Activated CD4-positive, CD25-positive, alpha-beta regulatory T cell treated with anti-CD3 and anti-CD28 coated beads, Interleukin-2, amount 50 U/mL, for 16 hours (primary cell): ENCODE measurements at regions not wholly inside any gene's neighbourhood (a gene's known extent, or its start where the extent isn't known, plus 50 kb on each side); places are given as distances from the start of the nearest gene placed in this dataset.
"Not testable (repeated sequence)": the region's sequence is repeated elsewhere in the genome, so short reads cannot be mapped to it uniquely, and the experiment has no call there.

Experiments
- DNase-seq: peaks from one replicate; pipeline ENCODE4 v3.0.0-alpha.2; 2020; ENCODE audit warnings: low read depth, low spot score

- peak; percentile 41 for DNase-seq
Measured at GRCh38 chr3:176872771-176873209, 324.5 kb downstream of the TBL1XR1 start.

DNA sequence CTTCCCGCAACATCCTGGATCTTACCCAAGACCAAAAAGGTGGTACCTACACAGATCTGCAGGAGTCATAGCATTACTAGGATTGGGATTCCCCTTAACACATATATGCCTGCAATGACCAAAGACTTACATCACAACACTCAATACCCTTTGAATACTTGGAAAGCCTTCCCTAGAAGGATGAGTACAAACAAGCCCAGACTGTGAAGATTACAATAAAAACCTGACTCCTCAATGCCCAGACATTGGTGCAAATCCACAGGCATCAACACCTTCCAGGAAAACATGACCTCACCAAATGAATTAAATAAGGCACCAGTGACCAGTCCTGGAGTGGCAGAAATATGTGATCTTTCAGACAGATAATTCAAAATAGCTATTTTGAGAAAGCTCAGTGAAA is 326.8 kb downstream of the TBL1XR1 start:
- DNase-seq, result no peak

DNA sequence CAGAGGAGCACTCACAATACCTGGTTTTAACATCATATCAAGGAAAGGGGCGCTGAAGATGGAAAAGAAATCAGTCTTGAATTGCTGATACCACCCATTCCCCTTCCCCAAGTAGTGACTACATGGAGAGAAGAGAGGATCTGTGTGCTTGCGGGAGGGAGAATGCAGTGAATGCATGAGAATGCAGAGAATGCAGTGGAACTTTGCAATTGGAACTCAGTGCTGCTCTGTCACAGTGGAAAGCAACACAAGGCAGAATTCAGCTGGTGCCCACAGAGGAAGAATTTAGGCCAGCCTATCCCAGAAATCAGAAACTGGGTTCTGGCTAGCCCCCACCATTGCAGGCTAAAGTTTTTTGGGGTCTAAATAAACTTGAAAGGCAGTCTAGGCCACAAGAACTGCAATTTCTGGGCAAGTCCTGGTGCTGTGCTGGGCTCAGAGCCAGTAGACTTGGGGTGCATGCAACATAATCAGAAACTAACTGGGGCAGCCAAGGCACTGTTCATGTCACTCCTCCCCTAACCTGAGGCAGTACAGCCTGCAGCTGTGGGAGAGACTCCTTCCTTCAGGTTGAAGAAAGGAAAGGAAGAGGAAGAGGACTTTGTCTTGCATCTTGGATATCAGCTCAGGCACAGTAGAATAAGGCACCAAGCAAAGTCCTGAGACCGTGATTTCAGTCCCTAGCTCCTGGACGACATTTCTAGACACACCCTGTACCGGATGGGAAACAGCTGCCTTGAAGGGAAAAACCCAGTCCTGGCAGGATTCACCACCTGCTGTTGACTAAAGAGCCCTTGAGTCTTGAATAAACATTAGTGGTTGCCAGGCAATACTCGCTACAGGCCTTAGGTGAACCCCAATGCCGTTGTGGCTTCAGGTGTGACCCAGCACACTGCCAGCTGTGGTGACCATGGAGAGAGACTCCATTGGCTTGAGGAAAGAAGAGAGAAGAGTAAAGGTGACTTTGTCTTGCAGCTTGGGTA is 329.3 kb downstream of the TBL1XR1 start:
- no peak for DNase-seq

GRCh38 chr3:176861137-176861536 is 336.1 kb downstream of the TBL1XR1 start:
- no peak for DNase-seq

GRCh38 chr3:176856721-176857120 is 340.6 kb downstream of the TBL1XR1 start:
- DNase-seq, result no peak

DNA sequence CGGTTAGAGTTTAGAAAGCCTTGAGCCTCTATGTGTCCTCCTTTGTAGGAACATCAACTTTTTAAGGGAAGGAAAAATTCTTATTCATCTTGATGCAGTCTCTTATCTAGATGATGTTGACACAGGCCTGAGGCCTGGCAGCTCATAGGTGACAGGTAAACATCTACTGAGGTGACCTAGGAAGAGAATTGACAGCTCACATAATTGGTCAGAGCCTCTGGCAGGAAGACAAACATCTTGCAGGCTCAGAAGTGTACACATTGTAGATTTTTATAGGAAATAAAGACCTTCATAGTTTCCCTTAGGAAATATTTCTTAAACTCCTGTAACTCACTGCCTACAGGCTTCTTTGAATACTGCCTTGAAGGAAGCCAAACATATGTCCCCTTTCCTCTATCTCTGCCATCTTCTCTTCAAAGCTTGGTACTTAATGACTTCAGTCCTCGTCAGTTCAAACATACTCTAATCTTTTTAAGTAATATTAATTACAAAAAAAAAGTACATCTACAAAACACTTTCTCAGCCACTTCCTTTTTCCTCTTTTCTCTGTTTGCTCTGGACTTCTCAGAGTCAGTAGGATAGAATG is 341.3 kb downstream of the TBL1XR1 start:
- no peak for DNase-seq

GRCh38 chr3:176855213-176855612 is 342.1 kb downstream of the TBL1XR1 start:
- DNase-seq, result no peak

- DNase-seq, result no peak
Measured at GRCh38 chr3:176850498-176850897, 346.8 kb downstream of the TBL1XR1 start.

GRCh38 chr3:176848431-176849214 is 348.7 kb downstream of the TBL1XR1 start:
- no peak for DNase-seq

DNA sequence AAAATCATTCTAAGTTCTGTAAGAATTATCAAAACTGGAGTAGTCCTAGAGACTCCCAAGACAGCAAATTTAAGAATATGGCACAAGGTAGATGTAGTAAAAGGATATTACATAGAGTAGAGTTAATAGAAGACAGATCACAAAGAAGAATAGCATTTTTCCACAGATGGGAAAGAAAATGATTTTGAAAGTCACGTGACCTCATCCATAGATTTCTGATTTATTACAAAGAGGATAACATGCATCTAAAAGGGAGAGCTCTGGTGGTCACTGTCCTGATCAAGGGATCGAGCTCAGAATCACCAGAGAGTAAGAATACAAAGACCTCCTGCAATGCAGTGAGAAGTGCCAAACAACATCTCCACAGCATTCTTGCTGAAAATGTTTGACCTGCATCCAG is 354.4 kb downstream of the TBL1XR1 start:
- no peak for DNase-seq

DNA sequence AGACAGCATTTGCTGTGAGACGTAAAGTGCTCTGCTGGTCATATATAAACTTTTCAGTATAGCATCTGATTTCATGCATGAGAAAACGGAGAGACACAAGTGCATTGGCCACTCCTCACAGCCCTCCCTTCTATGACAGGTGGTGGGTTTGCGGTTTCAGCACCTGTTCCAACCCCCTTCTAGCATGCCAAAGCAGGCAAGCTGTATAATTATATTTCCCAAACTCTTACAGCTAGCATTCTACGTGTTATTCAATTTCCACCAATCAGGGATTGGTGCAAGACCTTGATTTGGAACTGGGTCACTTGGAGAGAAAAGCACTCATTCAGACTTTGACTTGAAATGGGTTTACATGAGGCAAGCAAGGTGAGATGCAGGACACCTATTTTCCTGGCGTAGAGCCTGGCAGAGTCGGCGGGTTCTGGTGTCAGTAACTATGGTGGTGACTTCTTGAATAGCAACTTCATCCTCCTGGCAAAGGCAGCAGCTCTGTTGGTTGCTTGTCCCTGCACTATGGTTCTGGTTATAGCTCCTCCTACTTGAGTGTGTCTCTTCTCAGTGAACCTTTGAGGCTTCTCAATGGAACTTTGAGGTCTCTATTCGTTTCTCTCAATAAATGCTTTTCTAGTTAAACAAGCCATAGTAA is 356.5 kb downstream of the TBL1XR1 start:
- no peak for DNase-seq

GRCh38 chr3:176839901-176840300 is 357.4 kb downstream of the TBL1XR1 start:
- DNase-seq, result no peak

DNA sequence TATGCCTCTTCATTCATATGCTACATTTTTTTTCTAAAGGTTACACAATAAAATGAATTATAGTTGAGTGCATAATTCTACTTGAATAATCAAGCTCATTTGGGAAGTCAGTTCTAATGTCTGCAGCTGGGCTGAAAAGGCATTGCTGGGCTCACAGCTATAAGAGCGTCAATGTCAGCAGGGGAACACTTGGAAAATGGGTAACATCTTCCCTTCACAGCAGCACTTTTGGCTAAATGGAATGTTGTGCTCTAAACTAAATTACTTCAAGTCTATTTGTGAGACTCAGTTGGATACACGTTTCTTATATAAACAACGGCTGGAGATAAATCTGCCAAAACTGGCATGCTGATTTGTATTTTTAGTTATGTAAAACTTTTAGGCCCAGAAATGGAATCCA is 357.8 kb downstream of the TBL1XR1 start:
- DNase-seq, result no peak

DNA sequence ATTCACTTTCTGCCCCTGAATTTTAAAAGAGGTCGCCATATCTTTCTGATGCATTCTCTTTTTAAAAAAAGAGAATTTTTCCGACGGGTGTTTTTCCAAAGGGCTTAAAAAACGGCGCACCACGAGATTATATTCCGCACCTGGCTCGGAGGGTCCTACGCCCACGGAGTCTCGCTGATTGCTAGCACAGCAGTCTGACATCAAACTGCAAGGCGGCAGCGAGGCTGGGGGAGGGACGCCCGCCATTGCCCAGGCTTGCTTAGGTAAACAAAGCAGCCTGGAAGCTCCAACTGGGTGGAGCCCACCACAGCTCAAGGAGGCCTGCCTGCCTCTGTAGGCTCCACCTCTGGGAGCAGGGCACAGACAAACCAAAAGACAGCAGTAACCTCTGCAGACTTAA is 370.0 kb downstream of the TBL1XR1 start:
- DNase-seq, result not testable (repeated sequence)

- DNase-seq, result no peak
Measured at GRCh38 chr3:176824811-176825210, 372.5 kb downstream of the TBL1XR1 start.

- no peak for DNase-seq
Measured at GRCh38 chr3:176820764-176821163, 376.5 kb downstream of the TBL1XR1 start.

GRCh38 chr3:176816937-176817336 is 380.3 kb downstream of the TBL1XR1 start:
- DNase-seq, result no peak

DNA sequence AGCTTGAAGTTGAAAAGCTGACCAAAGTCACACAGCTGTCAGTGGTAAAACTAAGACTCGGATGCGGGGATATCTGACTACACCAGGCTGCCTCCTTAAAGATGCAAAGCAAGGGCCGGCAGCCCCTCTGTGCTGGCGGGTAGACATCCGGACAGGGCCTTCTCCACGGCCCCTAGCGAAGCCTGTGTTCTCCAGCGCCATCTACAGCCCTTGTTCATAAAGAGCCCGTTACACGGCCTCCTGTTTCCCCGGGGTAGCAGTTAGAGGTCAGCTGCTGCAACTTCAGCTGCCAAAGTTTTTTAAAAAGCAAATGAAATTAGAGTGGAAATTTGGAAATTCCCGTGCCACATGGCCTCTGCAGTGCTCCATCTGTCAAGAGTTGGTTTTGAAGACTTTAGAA is 383.0 kb downstream of the TBL1XR1 start:
- no peak for DNase-seq

GRCh38 chr3:176807938-176808337 is 389.3 kb downstream of the TBL1XR1 start:
- DNase-seq, result no peak

DNA sequence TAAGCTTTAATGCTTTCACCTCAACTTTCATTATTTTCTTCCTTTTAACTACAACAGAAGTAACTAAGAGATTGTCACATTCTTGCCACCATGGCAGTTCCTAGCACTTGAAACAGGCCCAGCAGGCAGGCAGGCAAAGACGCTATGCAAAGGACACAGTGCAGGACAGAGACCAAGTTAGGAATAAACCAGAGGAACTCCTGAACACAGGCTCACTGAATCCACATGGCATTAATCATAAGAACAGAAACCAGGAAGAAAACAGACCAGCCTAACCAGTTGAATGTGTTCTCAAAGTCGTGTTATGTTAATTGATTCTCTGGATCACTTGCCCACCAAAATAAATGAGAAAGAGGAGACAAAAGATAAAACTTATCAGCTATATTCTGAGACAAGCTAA is 397.6 kb downstream of the TBL1XR1 start:
- DNase-seq, result no peak

DNA sequence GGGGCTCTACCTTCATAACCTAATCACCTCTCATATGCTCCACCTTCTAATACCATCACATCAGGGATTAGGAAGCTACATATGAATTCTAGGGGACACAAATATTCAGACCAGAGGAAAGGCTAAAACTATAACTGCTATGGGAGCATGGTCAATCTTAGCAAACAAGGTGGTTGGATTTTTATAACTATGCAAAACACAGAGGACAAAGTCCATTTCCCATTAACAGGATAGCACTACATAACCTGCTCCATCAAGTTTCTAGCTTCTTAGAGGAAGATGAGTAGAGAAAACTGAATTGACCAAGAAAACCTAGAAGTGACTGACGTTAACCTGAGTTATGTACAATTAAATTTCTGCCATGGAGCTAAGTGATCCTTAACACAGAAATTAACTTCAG is 398.6 kb downstream of the TBL1XR1 start:
- no peak for DNase-seq

GRCh38 chr3:176796371-176796770 is 400.9 kb downstream of the TBL1XR1 start:
- DNase-seq, result no peak
